CD1c-positive myeloid dendritic cell (primary cell): ENCODE measurements at regions not wholly inside any gene's neighbourhood (a gene's known extent, or its start where the extent isn't known, plus 50 kb on each side); places are given as distances from the start of the nearest gene placed in this dataset.

Experiments used
- DNase-seq: peaks from one replicate; pipeline ENCODE4 v3.0.0-alpha.2; 2016; ENCODE audit errors: extremely low spot score

GRCh38 chr2:59734743-59735142, 818.7 kb downstream of the BCL11A start:
- no peak for DNase-seq

- DNase-seq = no peak
Measured at GRCh38 chr2:59733970-59734369, 819.5 kb downstream of the BCL11A start.

- no peak for DNase-seq
Measured at GRCh38 chr2:59733567-59733930, 819.9 kb downstream of the BCL11A start.

GRCh38 chr2:59732871-59733566, 820.4 kb downstream of the BCL11A start:
- DNase-seq = no peak

GRCh38 chr2:59727121-59727590, 826.3 kb downstream of the BCL11A start:
- no peak for DNase-seq

- DNase-seq = peak; percentile 73
Measured at GRCh38 chr2:59726228-59727120, 827.0 kb downstream of the BCL11A start.

- DNase-seq = peak; percentile 17
Measured at GRCh38 chr2:59724746-59725145, 828.7 kb downstream of the BCL11A start.

GRCh38 chr2:59720296-59720866, 833.1 kb downstream of the BCL11A start:
- DNase-seq = no peak

- DNase-seq = no peak
Measured at GRCh38 chr2:59713577-59713976, 839.9 kb downstream of the BCL11A start.

GRCh38 chr2:59711121-59711520, 842.3 kb downstream of the BCL11A start:
- no peak for DNase-seq

GRCh38 chr2:59706729-59707128, 846.7 kb downstream of the BCL11A start:
- DNase-seq = no peak

- DNase-seq = no peak
Measured at GRCh38 chr2:59703796-59704195, 849.7 kb downstream of the BCL11A start.

GRCh38 chr2:59702026-59702425, 851.4 kb downstream of the BCL11A start:
- DNase-seq = no peak

- DNase-seq = no peak
Measured at GRCh38 chr2:59701271-59701994, 852.0 kb downstream of the BCL11A start.

GRCh38 chr2:59694176-59694575, 859.3 kb downstream of the BCL11A start:
- no peak for DNase-seq

GRCh38 chr2:59693231-59693959, 860.1 kb downstream of the BCL11A start:
- DNase-seq = no peak

GRCh38 chr2:59691518-59692190, 861.8 kb downstream of the BCL11A start:
- no peak for DNase-seq

GRCh38 chr2:59690849-59691248, 862.6 kb downstream of the BCL11A start:
- DNase-seq = no peak

GRCh38 chr2:59684771-59685166, 868.7 kb downstream of the BCL11A start:
- DNase-seq = no peak

GRCh38 chr2:59684116-59684770, 869.2 kb downstream of the BCL11A start:
- DNase-seq = no peak
